T-helper 2 cell treated with Interferon-gamma antibody and Interleukin-4, amounts not matched to agents 5 μg/mL and 100 μg/mL, for 36 hours (primary cell): ENCODE measurements at regions not wholly inside any gene's neighbourhood (a gene's known extent, or its start where the extent isn't known, plus 50 kb on each side); places are given as distances from the start of the nearest gene placed in this dataset.
"Not testable (repeated sequence)": the region's sequence is repeated elsewhere in the genome, so short reads cannot be mapped to it uniquely, and the experiment has no call there.

Experiments
- DNase-seq: peaks from one replicate; pipeline ENCODE4 v3.0.0; 2021; ENCODE audit warnings: low spot score
- H3K27ac Mint-ChIP-seq: one replicate; pipeline ENCODE4 v1.8.0; 2021; ENCODE audit warnings: mild to moderate bottlenecking, mixed read lengths
- H3K27me3 Mint-ChIP-seq: one replicate; pipeline ENCODE4 v1.8.0; 2021; ENCODE audit warnings: low read depth, mixed read lengths
- H3K36me3 Mint-ChIP-seq: one replicate; pipeline ENCODE4 v1.8.0; 2021; ENCODE audit warnings: low read depth, mixed read lengths
- H3K4me1 Mint-ChIP-seq: one replicate; pipeline ENCODE4 v1.8.0; 2021; ENCODE audit warnings: low read depth, mixed read lengths
- H3K4me3 Mint-ChIP-seq: one replicate; pipeline ENCODE4 v1.8.0; 2022; ENCODE audit warnings: mild to moderate bottlenecking, moderate library complexity, mixed read lengths
- H3K9me3 Mint-ChIP-seq: one replicate; pipeline ENCODE4 v1.8.0; 2021; ENCODE audit warnings: mixed read lengths

DNA sequence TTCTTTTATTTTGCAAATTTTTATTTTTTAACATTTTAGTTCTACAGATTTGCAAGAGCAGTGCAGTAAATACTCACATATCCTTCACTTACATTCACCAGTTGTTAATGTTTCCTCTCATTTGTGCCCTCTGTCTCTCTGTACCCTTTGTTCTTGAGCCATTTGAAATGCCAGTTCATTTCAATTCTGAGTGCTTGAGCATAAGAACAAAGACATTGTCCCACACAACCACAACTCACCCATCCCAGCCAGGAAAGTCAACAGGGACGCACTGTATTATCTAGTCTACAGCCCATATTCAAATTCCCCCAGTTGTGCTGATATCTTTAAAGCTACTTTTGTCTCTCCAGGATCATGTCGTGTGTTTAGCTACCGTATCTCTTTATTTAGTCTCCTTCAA lies 141.4 kb upstream of the SLC6A11 start:
- no peaks in the 10 kb centered on the region for H3K9me3 Mint-ChIP-seq
- no peak overlapping the region for H3K27ac Mint-ChIP-seq
- no peaks in the 10 kb centered on the region for H3K4me1 Mint-ChIP-seq
- no peak overlapping the region for H3K4me3 Mint-ChIP-seq
- no peak for DNase-seq
- peaks cover 4% of the 10 kb centered on the region for H3K27me3 Mint-ChIP-seq
- no peaks in the 10 kb centered on the region for H3K36me3 Mint-ChIP-seq

DNA sequence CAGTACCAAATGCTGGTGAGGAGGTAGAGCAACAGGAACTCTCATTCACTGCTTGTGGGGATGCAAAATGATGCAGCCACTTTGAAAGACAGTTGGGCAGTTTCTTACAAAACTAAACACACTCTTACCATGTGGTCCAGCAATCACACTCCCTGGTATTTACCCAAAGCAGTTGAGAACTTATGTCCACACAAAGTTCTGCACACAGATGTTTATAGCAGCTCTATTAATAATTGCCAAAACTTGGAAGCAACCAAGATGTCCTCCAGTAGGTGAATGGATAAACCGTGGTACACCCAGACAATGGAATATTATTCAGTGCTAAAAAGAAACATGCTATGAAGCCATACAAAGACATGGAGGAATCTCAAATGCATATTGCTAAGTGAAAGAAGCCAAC lies 139.1 kb upstream of the SLC6A11 start:
- H3K27ac Mint-ChIP-seq: no peak overlapping the region
- H3K9me3 Mint-ChIP-seq: no peaks in the 10 kb centered on the region
- H3K27me3 Mint-ChIP-seq: peaks cover 4% of the 10 kb centered on the region
- H3K4me1 Mint-ChIP-seq: no peaks in the 10 kb centered on the region
- H3K4me3 Mint-ChIP-seq: no peak overlapping the region
- H3K36me3 Mint-ChIP-seq: no peaks in the 10 kb centered on the region
- DNase-seq: no peak

DNA sequence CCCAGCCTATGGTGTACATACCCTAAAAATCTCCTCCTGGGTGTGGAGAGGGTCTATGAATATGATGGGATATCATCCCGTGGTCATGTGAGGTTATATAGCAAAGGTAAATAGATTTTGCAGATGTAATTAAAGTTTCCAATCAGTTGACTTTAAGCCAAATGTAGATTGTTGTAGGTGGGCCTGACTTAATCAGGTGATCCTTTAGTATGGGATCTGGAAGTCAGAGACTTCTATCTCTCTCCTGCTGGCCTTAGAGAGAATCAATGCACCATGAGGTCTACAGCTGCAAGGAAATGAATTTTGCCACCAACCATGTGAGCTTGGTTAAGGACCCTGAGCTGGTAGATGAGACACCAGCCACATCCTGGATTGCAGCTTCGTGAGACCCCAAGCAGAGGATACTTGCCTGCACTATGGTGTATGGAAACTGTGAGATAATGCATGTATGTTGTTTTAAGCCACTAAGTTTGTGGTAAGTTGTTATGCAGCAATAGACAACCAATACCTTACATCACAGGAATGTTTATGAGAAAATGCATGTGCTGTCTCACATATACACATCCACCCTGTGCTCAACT lies 137.1 kb upstream of the SLC6A11 start:
- Mint-ChIP-seq H3K4me1 (no peaks in the 10 kb centered on the region), H3K27ac (no peak overlapping the region), H3K9me3 (no peaks in the 10 kb centered on the region), H3K4me3 (no peak overlapping the region), H3K36me3 (no peaks in the 10 kb centered on the region), H3K27me3 (peaks cover 4% of the 10 kb centered on the region)
- DNase-seq: no peak

DNA sequence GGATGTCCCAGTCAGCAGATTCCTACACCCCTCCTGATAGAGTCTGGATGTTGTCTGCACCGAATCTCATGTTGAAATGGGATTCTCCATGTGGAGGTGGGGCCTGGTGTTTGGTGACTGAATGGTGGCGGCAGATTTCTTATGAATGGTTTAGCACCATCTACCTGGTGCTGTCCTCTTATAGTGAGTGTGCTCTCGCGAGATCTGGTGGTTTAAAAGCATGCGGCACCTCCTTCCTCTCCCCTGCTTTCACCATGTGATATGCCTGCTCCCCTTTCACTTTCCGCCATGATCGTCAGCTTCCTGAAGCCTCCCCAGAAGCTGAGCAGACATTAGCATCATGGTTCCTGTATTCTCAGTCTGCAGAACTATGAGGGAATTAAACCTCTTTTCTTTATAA lies 135.2 kb upstream of the SLC6A11 start:
- no peak for DNase-seq
- Mint-ChIP-seq H3K9me3 (no peaks in the 10 kb centered on the region), H3K4me3 (no peak overlapping the region), H3K27me3 (peaks cover 7% of the 10 kb centered on the region), H3K27ac (no peak overlapping the region), H3K4me1 (no peaks in the 10 kb centered on the region), H3K36me3 (no peaks in the 10 kb centered on the region)

DNA sequence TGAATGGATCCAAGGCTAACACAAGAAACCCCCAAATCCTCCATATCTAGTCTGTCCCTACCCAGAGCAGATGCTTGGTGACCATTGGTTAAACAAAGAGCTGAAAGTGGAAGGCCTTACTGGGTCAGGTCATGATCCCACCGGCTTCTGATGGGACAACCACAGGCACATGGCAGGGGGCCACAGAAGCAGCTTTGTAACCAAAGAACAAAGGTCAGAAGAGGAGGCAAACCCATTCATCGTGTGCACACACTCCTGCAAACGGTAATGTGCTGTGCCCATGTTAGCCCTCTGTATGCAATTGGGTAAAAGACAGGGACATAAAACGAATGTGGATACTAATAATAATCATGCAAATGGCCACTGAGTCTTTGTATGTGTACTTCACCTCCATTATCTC lies 133.3 kb upstream of the SLC6A11 start:
- no peaks in the 10 kb centered on the region for H3K9me3 Mint-ChIP-seq
- H3K27me3 Mint-ChIP-seq: peaks cover 5% of the 10 kb centered on the region
- no peak for DNase-seq
- no peaks in the 10 kb centered on the region for H3K36me3 Mint-ChIP-seq
- H3K4me3 Mint-ChIP-seq: no peak overlapping the region
- H3K4me1 Mint-ChIP-seq: no peaks in the 10 kb centered on the region
- H3K27ac Mint-ChIP-seq: no peak overlapping the region

DNA sequence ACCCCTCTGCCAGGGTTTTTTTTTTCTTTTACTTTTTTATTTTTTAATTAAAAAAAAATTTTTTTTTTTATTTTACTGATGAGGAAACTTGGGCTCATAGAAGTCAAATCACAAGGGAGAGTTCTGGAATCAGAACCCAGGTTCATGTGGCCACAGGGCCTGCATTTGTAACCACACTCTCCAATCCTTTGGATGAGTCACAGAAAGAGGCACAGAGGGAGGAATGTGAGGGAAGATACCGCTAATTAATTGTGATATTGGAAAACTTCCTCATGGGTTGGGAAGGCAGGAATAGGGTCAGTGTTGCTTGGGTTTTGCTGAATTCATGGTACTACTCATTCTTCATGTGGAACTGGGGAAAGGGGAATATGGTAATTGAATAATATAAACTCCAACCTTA lies 132.9 kb upstream of the SLC6A11 start:
- DNase-seq: no peak
- no peaks in the 10 kb centered on the region for H3K4me1 Mint-ChIP-seq
- no peak overlapping the region for H3K27ac Mint-ChIP-seq
- H3K4me3 Mint-ChIP-seq: no peak overlapping the region
- no peaks in the 10 kb centered on the region for H3K9me3 Mint-ChIP-seq
- H3K27me3 Mint-ChIP-seq: peaks cover 5% of the 10 kb centered on the region
- H3K36me3 Mint-ChIP-seq: no peaks in the 10 kb centered on the region

DNA sequence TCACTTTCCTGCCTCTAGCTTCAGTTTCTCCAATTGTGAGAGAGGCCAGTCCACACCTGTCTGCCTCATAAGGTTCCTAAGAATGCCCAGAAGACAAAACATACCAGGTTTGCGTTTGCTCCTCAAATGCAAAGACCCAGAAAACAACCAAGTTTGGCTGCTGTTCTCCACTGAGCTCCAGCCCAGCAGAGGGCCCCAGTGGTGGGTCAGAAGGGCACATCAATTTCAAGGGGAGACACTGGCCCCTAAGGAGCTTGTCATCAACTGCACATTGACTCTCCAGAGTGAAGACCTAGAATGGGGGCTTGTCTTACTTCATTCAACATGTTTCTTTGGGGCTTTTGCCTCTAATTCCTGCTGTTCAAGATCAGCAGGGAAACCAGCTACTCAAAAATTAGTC lies 127.9 kb upstream of the SLC6A11 start:
- Mint-ChIP-seq H3K27ac (no peak overlapping the region), H3K9me3 (no peaks in the 10 kb centered on the region), H3K27me3 (peaks cover 5% of the 10 kb centered on the region), H3K4me3 (no peak overlapping the region), H3K36me3 (no peaks in the 10 kb centered on the region), H3K4me1 (no peaks in the 10 kb centered on the region)
- no peak for DNase-seq

DNA sequence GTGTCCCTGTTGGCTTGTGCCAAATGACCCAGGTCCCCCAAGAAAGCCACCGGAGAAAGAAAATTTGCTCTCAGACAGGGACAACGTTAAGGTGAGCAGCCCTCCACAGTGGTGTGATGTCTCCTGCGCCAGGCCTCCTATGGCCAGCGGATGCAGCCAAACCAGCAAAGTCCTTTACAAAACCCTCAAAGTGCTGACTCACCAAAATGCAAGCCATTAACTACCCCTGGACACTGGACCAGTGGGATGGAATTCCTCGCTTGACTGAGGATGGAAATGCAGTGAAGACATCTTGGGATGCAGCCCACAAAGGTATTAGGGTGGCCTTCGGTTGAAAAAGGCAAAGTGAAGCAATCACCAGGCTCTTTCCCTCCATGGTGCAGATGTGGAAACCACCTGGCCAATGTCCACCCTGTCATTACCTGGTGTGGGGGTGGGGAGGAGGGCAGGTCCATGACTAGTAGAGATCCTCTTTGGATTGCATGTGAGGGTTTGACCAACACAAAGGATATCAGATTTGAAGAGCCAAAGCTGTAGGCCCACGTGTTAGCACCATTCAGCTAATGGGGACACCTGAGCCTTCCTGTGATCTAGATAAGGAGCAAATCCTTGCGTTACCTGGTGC lies 127.4 kb upstream of the SLC6A11 start:
- Mint-ChIP-seq H3K4me1 (no peaks in the 10 kb centered on the region), H3K4me3 (no peak overlapping the region), H3K36me3 (no peaks in the 10 kb centered on the region), H3K27ac (no peak overlapping the region), H3K9me3 (no peaks in the 10 kb centered on the region), H3K27me3 (peaks cover 5% of the 10 kb centered on the region)
- DNase-seq: no peak

DNA sequence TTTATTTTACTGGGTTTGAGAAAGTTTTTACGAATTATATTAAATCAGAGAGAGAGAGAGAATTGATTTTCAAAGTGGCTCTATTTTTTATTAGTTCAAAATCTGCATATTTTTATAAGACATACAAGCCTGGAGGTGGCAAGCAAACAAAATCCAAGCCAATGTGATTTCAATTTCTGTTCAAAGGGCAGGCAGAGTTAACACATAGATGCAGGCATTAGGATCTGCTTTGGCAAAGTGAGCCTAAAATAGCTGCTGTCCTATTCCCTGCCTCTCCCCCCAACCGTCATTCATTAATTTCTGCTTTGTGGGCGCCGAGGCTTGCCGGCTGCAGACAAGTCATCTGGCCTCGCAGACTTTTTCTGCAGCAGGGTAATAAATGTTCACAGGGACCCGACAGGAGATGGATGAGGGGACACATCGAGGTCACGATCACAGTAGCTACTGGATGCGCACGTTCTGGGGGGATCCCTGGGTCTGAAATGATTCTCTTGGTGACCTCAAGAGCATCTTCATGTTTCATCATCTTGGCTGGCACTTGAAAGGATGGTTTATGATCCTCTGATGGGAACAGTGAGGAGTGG lies 123.9 kb upstream of the SLC6A11 start:
- no peaks in the 10 kb centered on the region for H3K36me3 Mint-ChIP-seq
- no peaks in the 10 kb centered on the region for H3K4me1 Mint-ChIP-seq
- H3K9me3 Mint-ChIP-seq: no peaks in the 10 kb centered on the region
- peaks cover 5% of the 10 kb centered on the region for H3K27me3 Mint-ChIP-seq
- DNase-seq: no peak
- H3K27ac Mint-ChIP-seq: no peak overlapping the region
- no peak overlapping the region for H3K4me3 Mint-ChIP-seq

DNA sequence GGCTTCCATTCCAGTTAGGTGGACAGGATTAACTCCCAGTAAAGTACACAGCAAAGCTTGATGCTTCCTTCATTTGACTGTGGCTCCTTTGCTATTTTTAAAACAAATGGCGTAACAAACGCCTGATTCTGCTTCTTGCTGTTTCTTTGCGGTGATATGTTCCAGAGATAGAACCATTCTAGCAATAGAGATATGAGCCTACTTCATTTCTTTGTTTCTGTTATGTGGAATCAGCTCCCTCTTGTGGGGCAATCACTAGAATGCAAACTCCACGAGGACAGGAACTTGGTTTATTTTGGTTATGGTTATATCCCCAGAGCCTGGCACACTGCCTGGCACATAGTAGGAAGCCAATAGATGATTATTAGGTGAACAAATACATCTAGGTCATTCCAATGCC lies 122.6 kb upstream of the SLC6A11 start:
- H3K4me3 Mint-ChIP-seq: no peak overlapping the region
- peaks cover 5% of the 10 kb centered on the region for H3K27me3 Mint-ChIP-seq
- no peaks in the 10 kb centered on the region for H3K36me3 Mint-ChIP-seq
- H3K27ac Mint-ChIP-seq: no peak overlapping the region
- H3K9me3 Mint-ChIP-seq: no peaks in the 10 kb centered on the region
- DNase-seq: no peak
- H3K4me1 Mint-ChIP-seq: no peaks in the 10 kb centered on the region

DNA sequence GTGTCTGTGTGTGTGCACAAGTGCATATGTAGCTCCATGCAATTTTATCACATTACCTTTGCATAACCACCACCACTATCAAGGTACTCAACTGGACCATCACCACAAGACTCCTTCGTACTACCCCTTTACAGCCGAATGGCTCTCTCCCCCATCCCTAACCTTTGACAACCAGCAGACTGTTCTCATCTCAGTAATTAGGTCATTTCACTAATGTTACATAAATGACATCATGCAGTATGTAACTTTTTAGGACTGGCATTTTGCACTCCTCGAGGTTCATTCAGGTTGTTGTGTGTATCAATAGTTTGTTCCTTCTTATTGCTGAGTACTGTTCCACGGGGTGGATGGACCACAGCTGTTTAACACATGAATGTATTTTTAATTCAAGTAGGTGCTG lies 121.8 kb upstream of the SLC6A11 start:
- Mint-ChIP-seq H3K36me3 (no peaks in the 10 kb centered on the region), H3K27me3 (peaks cover 9% of the 10 kb centered on the region), H3K4me1 (no peaks in the 10 kb centered on the region), H3K4me3 (no peak overlapping the region), H3K27ac (no peak overlapping the region), H3K9me3 (no peaks in the 10 kb centered on the region)
- no peak for DNase-seq

DNA sequence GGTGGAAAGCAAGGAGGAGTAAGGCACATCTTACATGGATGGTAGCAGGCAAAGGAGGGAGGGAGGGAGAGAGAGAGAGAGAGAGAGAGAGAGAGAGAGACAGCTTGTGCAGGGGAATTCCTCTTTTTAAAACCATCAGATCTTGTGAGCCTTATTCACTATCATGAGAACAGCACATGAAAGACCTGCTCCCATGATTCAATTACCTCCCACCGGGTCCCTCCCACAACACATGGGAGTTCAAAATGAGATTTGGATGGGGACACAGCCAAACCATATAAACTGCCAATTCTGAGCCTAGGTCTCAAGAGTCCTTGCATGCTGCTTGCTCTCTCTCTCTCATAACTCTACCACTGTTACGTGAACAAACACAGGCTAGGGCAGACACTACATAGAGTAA lies 120.8 kb upstream of the SLC6A11 start:
- H3K4me1 Mint-ChIP-seq, DNase-seq, H3K27me3 Mint-ChIP-seq, H3K9me3 Mint-ChIP-seq, H3K27ac Mint-ChIP-seq, H3K4me3 Mint-ChIP-seq, H3K36me3 Mint-ChIP-seq: not testable (repeated sequence)

DNA sequence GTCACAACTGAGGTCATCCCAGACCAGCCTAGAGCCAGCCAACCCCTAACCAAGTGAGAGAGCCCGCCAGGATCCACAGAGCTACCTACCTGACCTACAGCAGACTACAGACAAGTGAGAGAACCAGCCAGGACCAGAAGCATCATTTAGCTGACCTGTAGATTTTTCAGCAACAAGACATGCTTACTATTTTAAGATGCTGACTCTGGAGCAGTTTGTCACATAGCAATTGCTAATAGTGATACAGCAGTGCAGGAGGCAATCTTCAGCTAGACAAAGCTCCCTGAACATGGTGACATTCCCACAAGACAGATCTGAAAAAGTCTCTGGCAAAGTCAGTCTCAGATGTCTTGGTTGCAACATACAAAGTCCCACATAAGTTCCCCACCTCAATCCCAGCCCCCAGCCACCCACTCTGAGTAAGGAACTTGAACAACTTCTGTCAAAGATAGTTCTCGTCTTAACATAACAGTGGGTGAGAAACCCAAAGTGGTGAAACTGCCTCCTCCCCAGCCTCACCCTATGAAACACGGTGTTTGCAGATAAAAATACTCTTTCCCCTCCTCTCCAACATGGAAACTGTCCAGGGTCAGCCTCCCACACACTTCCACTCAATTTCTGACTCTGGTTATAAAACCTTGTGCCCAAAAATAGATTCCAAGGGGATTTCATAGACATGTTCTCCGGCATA lies 120.3 kb upstream of the SLC6A11 start:
- Mint-ChIP-seq H3K9me3 (no peaks in the 10 kb centered on the region), H3K27me3 (peaks cover 11% of the 10 kb centered on the region), H3K4me1 (no peaks in the 10 kb centered on the region), H3K4me3 (no peak overlapping the region), H3K27ac (no peak overlapping the region), H3K36me3 (no peaks in the 10 kb centered on the region)
- no peak for DNase-seq

DNA sequence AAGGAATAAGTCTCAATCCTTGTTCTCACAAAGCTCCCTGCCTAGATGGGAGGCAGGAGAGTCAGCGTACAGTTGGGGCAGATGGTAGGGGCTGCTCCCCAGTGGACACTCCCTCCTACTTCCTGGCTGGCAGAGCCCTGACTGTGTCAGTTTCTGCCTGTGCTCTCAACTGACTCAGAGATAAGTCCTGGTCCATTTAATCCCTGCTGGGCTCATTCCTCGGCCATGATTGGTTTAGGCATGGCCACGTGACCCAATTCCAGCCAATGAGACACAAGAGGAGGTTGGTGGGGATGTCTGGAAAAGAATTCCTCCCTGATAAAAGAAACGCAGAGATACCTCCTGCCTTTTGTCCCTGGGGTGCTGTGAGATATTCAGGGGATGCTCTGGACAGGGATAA lies 118.1 kb upstream of the SLC6A11 start:
- Mint-ChIP-seq H3K9me3 (no peaks in the 10 kb centered on the region), H3K4me3 (no peak overlapping the region), H3K27ac (no peak overlapping the region), H3K4me1 (no peaks in the 10 kb centered on the region), H3K36me3 (no peaks in the 10 kb centered on the region), H3K27me3 (peaks cover 12% of the 10 kb centered on the region)
- DNase-seq: no peak
